Liver (tissue), 8 donors: ENCODE measurements at regions not wholly inside any gene's neighbourhood (a gene's known extent, or its start where the extent isn't known, plus 50 kb on each side); places are given as distances from the start of the nearest gene placed in this dataset.

Experiments
- DNase-seq: peaks from one replicate; pipeline ENCODE4 v3.0.0-alpha.2; 2017; ENCODE audit warnings: low spot score
- H3K27ac ChIP-seq, 2 donors: one replicate each; pipeline ENCODE4 v1.7.0; 2013; ENCODE audit warnings: inconsistent platforms in 2 of 2, low read length in 2 of 2, control low read depth in 1 of 2, low read depth in 1 of 2, mild to moderate bottlenecking in 1 of 2
- H3K27me3 ChIP-seq, 4 donors: one replicate each; pipeline versions ENCODE4 v1.6.1 to v1.7.0; 2013; ENCODE audit warnings: low read length in 3 of 4, inconsistent platforms in 1 of 4, mild to moderate bottlenecking in 1 of 4, moderate library complexity in 1 of 4; ENCODE audit not compliant: control insufficient read depth in 4 of 4, insufficient read depth in 4 of 4
- H3K36me3 ChIP-seq, 4 donors: one replicate each; pipeline versions ENCODE4 v1.6.1 to v1.7.0; 2013; ENCODE audit warnings: low read length in 3 of 4, mild to moderate bottlenecking in 3 of 4, low read depth in 1 of 4, moderate library complexity in 1 of 4; ENCODE audit not compliant: control insufficient read depth in 4 of 4, insufficient read depth in 3 of 4
- H3K4me1 ChIP-seq, 4 donors: one replicate each; pipeline versions ENCODE4 v1.6.1 to v1.7.0; 2013; ENCODE audit warnings: low read length in 3 of 4, mild to moderate bottlenecking in 3 of 4, moderate library complexity in 1 of 4; ENCODE audit not compliant: control insufficient read depth in 4 of 4, insufficient read depth in 4 of 4
- H3K4me3 ChIP-seq, 3 donors: one replicate each; pipeline versions ENCODE4 v1.6.1 to v1.7.0; 2013; ENCODE audit warnings: low read length in 3 of 3, control low read depth in 1 of 3, low read depth in 1 of 3, mild to moderate bottlenecking in 1 of 3
- H3K9ac ChIP-seq, 2 donors: one replicate each; pipeline ENCODE4 v1.7.0; 2013; ENCODE audit warnings: low read length in 2 of 2, mild to moderate bottlenecking in 2 of 2, moderate library complexity in 2 of 2, control low read depth in 1 of 2, low read depth in 1 of 2
- H3K9me3 ChIP-seq, 4 donors: one replicate each; pipeline versions ENCODE4 v1.6.1 to v1.7.0; 2013; ENCODE audit warnings: low read length in 3 of 4; ENCODE audit not compliant: control insufficient read depth in 4 of 4
- ATF3 ChIP-seq: IDR thresholded peaks from 2 replicates; pipeline ENCODE4 v1.6.1; 2016; ENCODE audit warnings: antibody characterized with exemption
- EGR1 ChIP-seq, 2 donors: IDR thresholded peaks; 2 replicates each; pipeline ENCODE4 v1.6.1; 2016 to 2018; ENCODE audit warnings: antibody characterized with exemption in 2 of 2, low read depth in 2 of 2
- FOXA1 ChIP-seq: IDR thresholded peaks from 2 replicates; pipeline ENCODE4 v1.6.1; 2016; ENCODE audit warnings: antibody characterized with exemption
- GABPA ChIP-seq, 2 donors: IDR thresholded peaks in 1 of 2; conservative IDR thresholded peaks in 1 of 2; 2 replicates each; pipeline ENCODE4 v1.6.1; 2016; ENCODE audit warnings: antibody characterized with exemption in 2 of 2, mild to moderate bottlenecking in 1 of 2, moderate library complexity in 1 of 2
- HNF4G ChIP-seq: IDR thresholded peaks from 2 replicates; pipeline ENCODE4 v1.6.1; 2016; ENCODE audit warnings: antibody characterized with exemption
- NR2F2 ChIP-seq: IDR thresholded peaks from 2 replicates; pipeline ENCODE4 v1.6.1; 2016; ENCODE audit warnings: antibody characterized with exemption
- RAD21 ChIP-seq, 2 donors: IDR thresholded peaks; 2 replicates each; pipeline ENCODE4 v1.6.1; 2016; ENCODE audit warnings: antibody characterized with exemption in 2 of 2, mild to moderate bottlenecking in 2 of 2
- RXRA ChIP-seq, 2 donors: IDR thresholded peaks; 2 replicates each; pipeline ENCODE4 v1.6.1; 2017 to 2018; ENCODE audit warnings: antibody characterized with exemption in 2 of 2, mild to moderate bottlenecking in 1 of 2
- SP1 ChIP-seq: IDR thresholded peaks from 2 replicates; pipeline ENCODE4 v1.6.1; 2018; ENCODE audit warnings: antibody characterized with exemption, mild to moderate bottlenecking
- TAF1 ChIP-seq: conservative IDR thresholded peaks from 2 replicates; pipeline ENCODE4 v1.6.1; 2016; ENCODE audit warnings: antibody characterized with exemption, mild to moderate bottlenecking
- WGBS: extraction: QIAGEN DNeasy Blood & Tissue Kit; methylation state at CpG from one replicate; pipeline ENCODE4 v1.1.7; 2013; 5-methylcytosine and 5-hydroxymethylcytosine counted together
- TF ChIP-seq, protein P1 (sequence below): IDR thresholded peaks from 2 replicates; pipeline ENCODE4 v1.6.1; 2016; ENCODE audit warnings: antibody characterized with exemption, mild to moderate bottlenecking
- TF ChIP-seq, protein P2 (sequence below): IDR thresholded peaks from 2 replicates; pipeline ENCODE4 v1.6.1; 2016; ENCODE audit warnings: antibody characterized with exemption
- TF ChIP-seq, protein P3 (sequence below): fragments of 150-350 bp; IDR thresholded peaks from 2 replicates; pipeline ENCODE4 v1.5.1; 2017; ENCODE audit warnings: improper control_type of control experiment, low read depth, low read length; ENCODE audit not compliant: missing input control
- donor health status: healthy.
- donor health status: healthy.
- donor health status: healthy.
- donor health status: healthy.
- donor health status: healthy.

GRCh38 chr10:25102147-25102822 is 72.5 kb upstream of the GPR158 start:
- no peaks in the 10 kb centered on the region for H3K4me1 ChIP-seq
- 79% methylated on average over 9 of the region's 9 CpGs for WGBS
- no peak overlapping the region for H3K4me3 ChIP-seq

DNA sequence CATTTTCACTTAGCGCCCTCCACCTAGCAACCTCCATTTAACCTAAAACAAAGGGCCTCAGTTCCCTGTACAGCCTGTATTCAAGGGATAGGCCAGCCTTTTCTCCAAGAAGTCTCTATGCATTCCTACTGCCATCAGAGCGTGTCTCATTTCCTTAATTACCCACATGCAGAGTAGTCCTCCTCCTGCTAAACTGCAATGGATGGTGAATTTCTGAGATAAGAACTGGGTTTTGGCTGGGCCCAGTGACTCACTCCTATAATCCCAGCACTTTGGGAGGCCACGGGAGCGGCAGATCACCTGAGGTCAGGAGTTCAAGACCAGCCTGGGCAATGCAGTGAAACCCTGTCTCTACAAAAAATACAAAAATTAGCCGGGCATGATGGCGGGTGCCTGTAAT is 71.1 kb upstream of the GPR158 start:
- no peak overlapping the region for H3K4me3 ChIP-seq
- TF ChIP-seq TAF1 (no peak), GABPA (IDR thresholded peaks at IDR 0.05 in 1 of 2, conservative IDR thresholded peaks at IDR 0.05 in 1 of 2) (no peak), SP1 (no peak)
- TF ChIP-seq, protein P1, sequence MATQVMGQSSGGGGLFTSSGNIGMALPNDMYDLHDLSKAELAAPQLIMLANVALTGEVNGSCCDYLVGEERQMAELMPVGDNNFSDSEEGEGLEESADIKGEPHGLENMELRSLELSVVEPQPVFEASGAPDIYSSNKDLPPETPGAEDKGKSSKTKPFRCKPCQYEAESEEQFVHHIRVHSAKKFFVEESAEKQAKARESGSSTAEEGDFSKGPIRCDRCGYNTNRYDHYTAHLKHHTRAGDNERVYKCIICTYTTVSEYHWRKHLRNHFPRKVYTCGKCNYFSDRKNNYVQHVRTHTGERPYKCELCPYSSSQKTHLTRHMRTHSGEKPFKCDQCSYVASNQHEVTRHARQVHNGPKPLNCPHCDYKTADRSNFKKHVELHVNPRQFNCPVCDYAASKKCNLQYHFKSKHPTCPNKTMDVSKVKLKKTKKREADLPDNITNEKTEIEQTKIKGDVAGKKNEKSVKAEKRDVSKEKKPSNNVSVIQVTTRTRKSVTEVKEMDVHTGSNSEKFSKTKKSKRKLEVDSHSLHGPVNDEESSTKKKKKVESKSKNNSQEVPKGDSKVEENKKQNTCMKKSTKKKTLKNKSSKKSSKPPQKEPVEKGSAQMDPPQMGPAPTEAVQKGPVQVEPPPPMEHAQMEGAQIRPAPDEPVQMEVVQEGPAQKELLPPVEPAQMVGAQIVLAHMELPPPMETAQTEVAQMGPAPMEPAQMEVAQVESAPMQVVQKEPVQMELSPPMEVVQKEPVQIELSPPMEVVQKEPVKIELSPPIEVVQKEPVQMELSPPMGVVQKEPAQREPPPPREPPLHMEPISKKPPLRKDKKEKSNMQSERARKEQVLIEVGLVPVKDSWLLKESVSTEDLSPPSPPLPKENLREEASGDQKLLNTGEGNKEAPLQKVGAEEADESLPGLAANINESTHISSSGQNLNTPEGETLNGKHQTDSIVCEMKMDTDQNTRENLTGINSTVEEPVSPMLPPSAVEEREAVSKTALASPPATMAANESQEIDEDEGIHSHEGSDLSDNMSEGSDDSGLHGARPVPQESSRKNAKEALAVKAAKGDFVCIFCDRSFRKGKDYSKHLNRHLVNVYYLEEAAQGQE, result no peak
- DNase-seq, result no peak
- no peak overlapping the region for H3K27ac ChIP-seq
- H3K9me3 ChIP-seq, result no peaks in the 10 kb centered on the region
- H3K27me3 ChIP-seq, result no peaks in the 10 kb centered on the region
- H3K4me1 ChIP-seq, result no peaks in the 10 kb centered on the region
- no peak overlapping the region for H3K9ac ChIP-seq
- 92% methylated on average over 6 of the region's 6 CpGs for WGBS
- no peaks in the 10 kb centered on the region for H3K36me3 ChIP-seq

More at GRCh38 chr10:25102147-25102822, 72.5 kb upstream of the GPR158 start:
- H3K27ac ChIP-seq, result no peak overlapping the region
- DNase-seq, result no peak
- no peaks in the 10 kb centered on the region for H3K36me3 ChIP-seq
- no peaks in the 10 kb centered on the region for H3K27me3 ChIP-seq
- no peaks in the 10 kb centered on the region for H3K9me3 ChIP-seq
- no peak overlapping the region for H3K9ac ChIP-seq
- TF ChIP-seq EGR1 (IDR thresholded peaks at IDR 0.05; ENCODE audit: low read depth in 2 of 2), result no peak
- TF ChIP-seq, protein P2, sequence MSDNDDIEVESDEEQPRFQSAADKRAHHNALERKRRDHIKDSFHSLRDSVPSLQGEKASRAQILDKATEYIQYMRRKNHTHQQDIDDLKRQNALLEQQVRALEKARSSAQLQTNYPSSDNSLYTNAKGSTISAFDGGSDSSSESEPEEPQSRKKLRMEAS, result no peak
- TF ChIP-seq FOXA1, result no peak
- TF ChIP-seq RAD21 (IDR thresholded peaks at IDR 0.05), result no peak
- TF ChIP-seq TAF1, result no peak
- no peak for TF ChIP-seq HNF4G
- TF ChIP-seq, protein P3, sequence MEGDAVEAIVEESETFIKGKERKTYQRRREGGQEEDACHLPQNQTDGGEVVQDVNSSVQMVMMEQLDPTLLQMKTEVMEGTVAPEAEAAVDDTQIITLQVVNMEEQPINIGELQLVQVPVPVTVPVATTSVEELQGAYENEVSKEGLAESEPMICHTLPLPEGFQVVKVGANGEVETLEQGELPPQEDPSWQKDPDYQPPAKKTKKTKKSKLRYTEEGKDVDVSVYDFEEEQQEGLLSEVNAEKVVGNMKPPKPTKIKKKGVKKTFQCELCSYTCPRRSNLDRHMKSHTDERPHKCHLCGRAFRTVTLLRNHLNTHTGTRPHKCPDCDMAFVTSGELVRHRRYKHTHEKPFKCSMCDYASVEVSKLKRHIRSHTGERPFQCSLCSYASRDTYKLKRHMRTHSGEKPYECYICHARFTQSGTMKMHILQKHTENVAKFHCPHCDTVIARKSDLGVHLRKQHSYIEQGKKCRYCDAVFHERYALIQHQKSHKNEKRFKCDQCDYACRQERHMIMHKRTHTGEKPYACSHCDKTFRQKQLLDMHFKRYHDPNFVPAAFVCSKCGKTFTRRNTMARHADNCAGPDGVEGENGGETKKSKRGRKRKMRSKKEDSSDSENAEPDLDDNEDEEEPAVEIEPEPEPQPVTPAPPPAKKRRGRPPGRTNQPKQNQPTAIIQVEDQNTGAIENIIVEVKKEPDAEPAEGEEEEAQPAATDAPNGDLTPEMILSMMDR, result no peak
- TF ChIP-seq ATF3, result no peak
- TF ChIP-seq RXRA (IDR thresholded peaks at IDR 0.05), result no peak
- TF ChIP-seq NR2F2, result no peak
